ENCODE measurements at regions not wholly inside any gene's neighbourhood (a gene's known extent, or its start where the extent isn't known, plus 50 kb on each side); places are given as distances from the start of the nearest gene placed in this dataset.
A peak's percentile ranks its signal among the peaks of the same experiment; 100 is the strongest.

- Histone ChIP-seq H3K27me3 (no peaks in the 10 kb centered on the region), H3K4me1 (no peaks in the 10 kb centered on the region), H3K27ac (no peak overlapping the region), H3K4me3 (no peak overlapping the region), H3K36me3 (no peaks in the 10 kb centered on the region), H3K9me3 (no peaks in the 10 kb centered on the region)
- no peak for DNase-seq (ENCODE audit: low spot score in 2 of 2)
- no peak for TF ChIP-seq CTCF (IDR thresholded peaks at IDR 0.05)
- WGBS, 2 donors = 76 to 87% methylated on average over 1 of the region's 1 CpG
Measured at GRCh38 chr14:53531156-53531555, 378.0 kb upstream of the DDHD1 start.

- no peak overlapping the region for H3K4me3 ChIP-seq
- no peaks in the 10 kb centered on the region for H3K9me3 ChIP-seq
- H3K4me1 ChIP-seq = no peaks in the 10 kb centered on the region
- H3K27ac ChIP-seq = no peak overlapping the region
- no peaks in the 10 kb centered on the region for H3K27me3 ChIP-seq
- 72 to 85% methylated on average over 3 of the region's 3 CpGs for WGBS, 2 donors
- H3K36me3 ChIP-seq = no peaks in the 10 kb centered on the region
- DNase-seq (ENCODE audit: low spot score in 2 of 2) = no peak
- TF ChIP-seq POLR2A (IDR thresholded peaks at IDR 0.05) (no peak), CTCF (IDR thresholded peaks at IDR 0.05) (no peak), EP300 (IDR thresholded peaks at IDR 0.05) (no peak)
Measured at GRCh38 chr14:53529519-53529918, 376.4 kb upstream of the DDHD1 start.

GRCh38 chr14:53528185-53528671 lies 375.1 kb upstream of the DDHD1 start:
- no peaks in the 10 kb centered on the region for H3K36me3 ChIP-seq
- DNase-seq (ENCODE audit: low spot score in 2 of 2) = no peak
- H3K4me1 ChIP-seq = no peaks in the 10 kb centered on the region
- no peak for TF ChIP-seq POLR2A (IDR thresholded peaks at IDR 0.05)
- TF ChIP-seq EP300 (IDR thresholded peaks at IDR 0.05) = no peak
- no peak for TF ChIP-seq CTCF (IDR thresholded peaks at IDR 0.05)
- no peak overlapping the region for H3K27ac ChIP-seq
- H3K9me3 ChIP-seq = no peaks in the 10 kb centered on the region
- 68 to 69% methylated on average over 2 of the region's 2 CpGs for WGBS, 2 donors
- no peaks in the 10 kb centered on the region for H3K27me3 ChIP-seq
- H3K4me3 ChIP-seq = no peak overlapping the region

GRCh38 chr14:53526200-53526599 lies 373.1 kb upstream of the DDHD1 start:
- Histone ChIP-seq H3K9me3 (no peaks in the 10 kb centered on the region), H3K36me3 (no peaks in the 10 kb centered on the region), H3K4me1 (no peaks in the 10 kb centered on the region), H3K27me3 (no peaks in the 10 kb centered on the region), H3K4me3 (no peak overlapping the region), H3K27ac (no peak overlapping the region)
- DNase-seq (ENCODE audit: low spot score in 2 of 2) = no peak
- TF ChIP-seq CTCF (IDR thresholded peaks at IDR 0.05) (no peak), POLR2A (IDR thresholded peaks at IDR 0.05) (no peak), EP300 (IDR thresholded peaks at IDR 0.05) (no peak)
- 62 to 94% methylated on average over 3 of the region's 3 CpGs for WGBS, 2 donors

GRCh38 chr14:53525608-53526007 lies 372.5 kb upstream of the DDHD1 start:
- Histone ChIP-seq H3K4me3 (no peak overlapping the region), H3K4me1 (no peaks in the 10 kb centered on the region), H3K27ac (no peak overlapping the region), H3K27me3 (no peaks in the 10 kb centered on the region), H3K36me3 (no peaks in the 10 kb centered on the region), H3K9me3 (no peaks in the 10 kb centered on the region)
- TF ChIP-seq POLR2A (IDR thresholded peaks at IDR 0.05) (no peak), EP300 (IDR thresholded peaks at IDR 0.05) (peak in 1 of 2 donors; percentile 25)
- DNase-seq (ENCODE audit: low spot score in 2 of 2) = no peak
- 81 to 86% methylated on average over 2 of the region's 2 CpGs for WGBS, 2 donors

- Histone ChIP-seq H3K27ac (no peak overlapping the region), H3K27me3 (no peaks in the 10 kb centered on the region), H3K9me3 (no peaks in the 10 kb centered on the region), H3K36me3 (no peaks in the 10 kb centered on the region), H3K4me3 (no peak overlapping the region), H3K4me1 (no peaks in the 10 kb centered on the region)
- TF ChIP-seq CTCF (IDR thresholded peaks at IDR 0.05) = no peak
- no peak for TF ChIP-seq POLR2A (IDR thresholded peaks at IDR 0.05)
- no peak for TF ChIP-seq EP300 (IDR thresholded peaks at IDR 0.05)
- 78 to 80% methylated on average over 4 of the region's 4 CpGs for WGBS, 2 donors
- DNase-seq (ENCODE audit: low spot score in 2 of 2) = no peak
Measured at GRCh38 chr14:53524391-53524790, 371.3 kb upstream of the DDHD1 start.
